Endothelial cell (in vitro differentiated cells): ENCODE measurements at regions not wholly inside any gene's neighbourhood (a gene's known extent, or its start where the extent isn't known, plus 50 kb on each side); places are given as distances from the start of the nearest gene placed in this dataset.

ENCODE experiments used
- DNase-seq: peaks from one replicate; pipeline ENCODE4 v3.0.0; 2021; ENCODE audit warnings: low spot score
- H3K27ac Mint-ChIP-seq: one replicate; pipeline ENCODE4 v1.8.0; 2021; ENCODE audit warnings: mixed read lengths, inconsistent platforms; ENCODE audit not compliant: unreplicated experiment
- H3K27me3 Mint-ChIP-seq: one replicate; pipeline ENCODE4 v1.8.0; 2021; ENCODE audit warnings: mild to moderate bottlenecking, moderate library complexity, mixed read lengths, inconsistent platforms; ENCODE audit not compliant: unreplicated experiment
- H3K36me3 Mint-ChIP-seq: one replicate; pipeline ENCODE4 v1.8.0; 2021; ENCODE audit warnings: mild to moderate bottlenecking, low read depth, mixed read lengths, inconsistent platforms; ENCODE audit not compliant: unreplicated experiment
- H3K4me1 Mint-ChIP-seq: one replicate; pipeline ENCODE4 v1.8.0; 2021; ENCODE audit warnings: mild to moderate bottlenecking, mixed read lengths, inconsistent platforms; ENCODE audit not compliant: unreplicated experiment
- H3K4me3 Mint-ChIP-seq: one replicate; pipeline ENCODE4 v1.8.0; 2021; ENCODE audit warnings: mild to moderate bottlenecking, mixed read lengths, inconsistent platforms; ENCODE audit not compliant: unreplicated experiment
- H3K9me3 Mint-ChIP-seq: one replicate; pipeline ENCODE4 v1.8.0; 2021; ENCODE audit warnings: mixed read lengths, inconsistent platforms; ENCODE audit not compliant: unreplicated experiment
- TF ChIP-seq, protein P1 (sequence below): fragments of 200-600 bp; sonication (generic); IDR thresholded peaks from one replicate; pipeline ENCODE4 v1.5.0; 2021; ENCODE audit warnings: antibody characterized with exemption; ENCODE audit not compliant: unreplicated experiment

DNA sequence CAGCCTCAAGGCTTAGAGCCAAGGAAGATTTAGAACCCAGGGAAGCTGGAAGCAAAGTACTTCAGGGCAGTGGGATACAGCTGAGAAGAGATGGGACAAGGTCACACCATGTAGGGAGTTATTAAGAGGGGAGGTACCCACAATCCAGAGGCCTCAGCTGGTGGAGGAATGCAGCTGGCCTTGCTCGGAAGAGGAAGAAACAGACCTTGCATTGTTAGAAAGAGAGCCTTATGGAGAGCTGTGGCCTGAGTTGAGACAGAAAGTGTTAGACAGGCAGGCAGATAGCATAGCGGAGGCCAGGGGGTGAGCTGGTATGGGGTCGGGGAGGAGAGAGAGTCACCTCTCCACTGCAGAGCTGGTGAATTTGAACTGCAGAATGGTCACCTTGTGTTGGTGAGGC is 173.1 kb downstream of the JCAD start:
- H3K4me3 Mint-ChIP-seq = no peak overlapping the region
- DNase-seq = no peak
- TF ChIP-seq, protein P1, sequence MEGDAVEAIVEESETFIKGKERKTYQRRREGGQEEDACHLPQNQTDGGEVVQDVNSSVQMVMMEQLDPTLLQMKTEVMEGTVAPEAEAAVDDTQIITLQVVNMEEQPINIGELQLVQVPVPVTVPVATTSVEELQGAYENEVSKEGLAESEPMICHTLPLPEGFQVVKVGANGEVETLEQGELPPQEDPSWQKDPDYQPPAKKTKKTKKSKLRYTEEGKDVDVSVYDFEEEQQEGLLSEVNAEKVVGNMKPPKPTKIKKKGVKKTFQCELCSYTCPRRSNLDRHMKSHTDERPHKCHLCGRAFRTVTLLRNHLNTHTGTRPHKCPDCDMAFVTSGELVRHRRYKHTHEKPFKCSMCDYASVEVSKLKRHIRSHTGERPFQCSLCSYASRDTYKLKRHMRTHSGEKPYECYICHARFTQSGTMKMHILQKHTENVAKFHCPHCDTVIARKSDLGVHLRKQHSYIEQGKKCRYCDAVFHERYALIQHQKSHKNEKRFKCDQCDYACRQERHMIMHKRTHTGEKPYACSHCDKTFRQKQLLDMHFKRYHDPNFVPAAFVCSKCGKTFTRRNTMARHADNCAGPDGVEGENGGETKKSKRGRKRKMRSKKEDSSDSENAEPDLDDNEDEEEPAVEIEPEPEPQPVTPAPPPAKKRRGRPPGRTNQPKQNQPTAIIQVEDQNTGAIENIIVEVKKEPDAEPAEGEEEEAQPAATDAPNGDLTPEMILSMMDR = no peak
- H3K9me3 Mint-ChIP-seq = no peaks in the 10 kb centered on the region
- H3K27me3 Mint-ChIP-seq = peaks cover 2% of the 10 kb centered on the region
- no peaks in the 10 kb centered on the region for H3K36me3 Mint-ChIP-seq
- H3K4me1 Mint-ChIP-seq = no peaks in the 10 kb centered on the region
- no peak overlapping the region for H3K27ac Mint-ChIP-seq

DNA sequence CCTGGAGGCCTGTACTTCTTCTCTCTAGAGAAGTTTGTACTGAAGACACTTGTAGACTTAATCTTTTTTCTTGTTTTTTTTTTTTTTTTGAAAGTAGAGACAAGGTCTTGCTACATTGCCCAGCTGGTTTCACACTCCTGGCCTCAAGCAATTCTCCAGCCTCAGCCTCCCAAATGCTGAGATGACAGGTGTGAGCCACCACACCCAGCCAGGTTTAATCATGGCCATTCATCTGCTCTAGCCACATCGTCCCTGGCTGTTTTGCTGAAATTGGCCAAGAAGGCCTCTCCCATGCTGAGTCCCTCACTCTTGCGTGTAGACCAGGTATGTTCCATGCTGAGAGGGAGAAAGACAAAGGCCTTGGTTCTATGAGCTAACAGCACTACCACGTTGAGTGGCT is 176.2 kb downstream of the JCAD start:
- Mint-ChIP-seq H3K36me3 (no peaks in the 10 kb centered on the region), H3K9me3 (no peaks in the 10 kb centered on the region), H3K27me3 (peaks cover 2% of the 10 kb centered on the region), H3K4me3 (no peak overlapping the region), H3K27ac (no peak overlapping the region), H3K4me1 (no peaks in the 10 kb centered on the region)
- no peak for DNase-seq
- TF ChIP-seq, protein P1 = no peak

DNA sequence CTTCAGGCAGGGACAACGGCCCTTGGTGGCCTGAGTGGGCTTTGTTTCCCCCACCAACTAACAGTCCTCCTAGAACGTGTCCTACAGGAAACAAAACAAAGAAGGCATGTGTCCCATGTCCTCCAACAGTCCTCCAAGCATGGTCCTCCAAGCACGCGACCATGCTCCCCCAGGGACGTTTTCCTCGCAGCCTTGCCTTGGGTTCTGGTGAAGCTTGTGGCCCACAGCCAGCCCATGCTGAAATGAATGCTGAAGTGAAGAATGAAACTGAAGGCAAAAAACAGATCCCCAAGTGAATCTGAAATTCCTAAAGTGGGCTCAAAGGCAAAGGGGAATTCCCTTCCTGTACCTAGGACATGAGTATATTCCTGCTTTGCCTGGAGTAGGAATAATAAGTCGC is 176.6 kb downstream of the JCAD start:
- H3K4me3 Mint-ChIP-seq = no peak overlapping the region
- no peak for DNase-seq
- H3K27me3 Mint-ChIP-seq = peaks cover 2% of the 10 kb centered on the region
- H3K4me1 Mint-ChIP-seq = no peaks in the 10 kb centered on the region
- H3K27ac Mint-ChIP-seq = no peak overlapping the region
- H3K36me3 Mint-ChIP-seq = no peaks in the 10 kb centered on the region
- no peaks in the 10 kb centered on the region for H3K9me3 Mint-ChIP-seq
- TF ChIP-seq, protein P1 = no peak

DNA sequence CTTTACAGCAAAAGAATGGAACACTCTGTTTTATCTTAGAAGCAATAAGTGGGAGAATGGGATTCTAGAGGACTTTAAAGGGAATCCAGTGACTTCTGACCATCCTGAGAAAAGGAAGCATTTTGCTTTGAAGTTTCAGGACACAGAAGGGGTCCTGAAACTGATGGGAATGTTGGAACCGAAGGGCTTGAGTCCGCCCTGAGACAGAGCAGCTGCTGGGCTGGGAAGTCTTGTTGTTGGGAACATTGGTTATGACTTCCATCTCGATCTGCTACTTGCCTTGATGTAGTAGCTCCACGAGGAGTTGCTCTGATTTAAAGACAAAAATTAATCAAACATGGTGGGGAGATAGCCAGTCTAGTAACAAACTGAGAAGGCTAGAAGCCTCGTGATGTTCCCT is 177.6 kb downstream of the JCAD start:
- Mint-ChIP-seq H3K4me1 (no peaks in the 10 kb centered on the region), H3K4me3 (no peak overlapping the region), H3K36me3 (no peaks in the 10 kb centered on the region), H3K27ac (no peak overlapping the region), H3K27me3 (peaks cover 2% of the 10 kb centered on the region), H3K9me3 (no peaks in the 10 kb centered on the region)
- TF ChIP-seq, protein P1 = no peak
- DNase-seq = no peak

DNA sequence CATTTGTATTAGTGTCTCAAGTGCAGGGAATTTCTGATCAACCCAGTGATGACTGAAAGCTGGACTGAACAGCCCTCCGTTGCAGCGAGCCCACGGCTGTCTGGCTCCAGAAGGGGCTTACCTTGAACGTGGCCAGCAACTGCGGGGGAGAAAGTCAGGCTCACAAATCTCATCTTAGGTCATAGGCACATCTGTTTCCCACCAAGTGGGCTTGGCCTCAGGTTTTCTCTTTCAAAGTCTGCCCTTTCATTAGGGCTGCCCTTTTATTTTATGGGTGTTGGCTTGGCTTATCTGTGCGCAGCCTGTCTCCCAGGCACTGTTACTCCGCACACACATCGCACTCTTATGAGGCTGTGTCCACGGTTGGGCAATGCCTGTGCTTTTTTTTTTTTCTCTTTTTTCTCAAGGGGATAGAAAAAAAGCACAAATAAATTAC is 178.0 kb downstream of the JCAD start:
- TF ChIP-seq, protein P1 = no peak
- H3K36me3 Mint-ChIP-seq = no peaks in the 10 kb centered on the region
- H3K9me3 Mint-ChIP-seq = no peaks in the 10 kb centered on the region
- no peak for DNase-seq
- H3K27ac Mint-ChIP-seq = no peak overlapping the region
- no peak overlapping the region for H3K4me3 Mint-ChIP-seq
- peaks cover 2% of the 10 kb centered on the region for H3K27me3 Mint-ChIP-seq
- no peaks in the 10 kb centered on the region for H3K4me1 Mint-ChIP-seq
